WTC11 (cell line): ENCODE measurements at regions not wholly inside any gene's neighbourhood (a gene's known extent, or its start where the extent isn't known, plus 50 kb on each side); places are given as distances from the start of the nearest gene placed in this dataset.

Experiments used
- ATAC-seq: fragments of 200-7000 bp; cut with Tn5 transposase; 2 replicates; pipeline ENCODE4 v1.10.0; 2021; ENCODE audit warnings: mild to moderate bottlenecking, moderate library complexity
- CTCF ChIA-PET: fragments of 300-600 bp; sonication (Branson Sonifier 250); formaldehyde crosslinking; loops from one replicate; lab custom pipeline; 2021; ENCODE audit warnings: antibody characterized with exemption; lab: Charles Lee
- POLR2A ChIA-PET: fragments of 350-600 bp; sonication (Branson Sonifier 250); formaldehyde crosslinking; loops from one replicate; lab custom pipeline; 2021; ENCODE audit warnings: antibody characterized with exemption; lab: Charles Lee
- DNase-seq: peaks from one replicate; pipeline ENCODE4 v3.0.0; 2021; ENCODE audit warnings: low spot score
- H3K27ac Mint-ChIP-seq: 2 replicates; pipeline ENCODE4 v1.8.0; 2021; ENCODE audit warnings: mixed read lengths
- H3K27me3 Mint-ChIP-seq: 2 replicates; pipeline ENCODE4 v1.8.0; 2021; ENCODE audit warnings: low read depth, mild to moderate bottlenecking, moderate library complexity, mixed read lengths
- H3K36me3 Mint-ChIP-seq: 2 replicates; pipeline ENCODE4 v1.8.0; 2021; ENCODE audit warnings: mixed read lengths
- H3K4me1 Mint-ChIP-seq: 2 replicates; pipeline ENCODE4 v1.8.0; 2022; ENCODE audit warnings: mixed read lengths
- H3K4me3 Mint-ChIP-seq: 2 replicates; pipeline ENCODE4 v1.8.0; 2021; ENCODE audit warnings: mild to moderate bottlenecking, moderate library complexity, mixed read lengths
- H3K9me3 Mint-ChIP-seq: 2 replicates; pipeline ENCODE4 v1.8.0; 2021; ENCODE audit warnings: mixed read lengths
- FOXK1 ChIP-seq: sonication (generic); formaldehyde crosslinking; IDR thresholded peaks from 2 replicates; pipeline ENCODE4 v1.8.0; 2022; ENCODE audit warnings: mild to moderate bottlenecking, moderate library complexity, missing genetic modification reagents
- NFYB ChIP-seq: sonication (generic); formaldehyde crosslinking; conservative IDR thresholded peaks from 2 replicates; pipeline ENCODE4 v1.8.0; 2022; ENCODE audit warnings: low read depth, missing genetic modification reagents
- NR1H2 ChIP-seq: sonication (generic); formaldehyde crosslinking; IDR thresholded peaks from 2 replicates; pipeline ENCODE4 v1.9.0; 2021; ENCODE audit warnings: mild to moderate bottlenecking, moderate library complexity, missing genetic modification reagents
- PRRX2 ChIP-seq: fragments of 250-450 bp; sonication (Bioruptor Pico); IDR thresholded peaks from 2 replicates; pipeline ENCODE4 v1.8.0; 2021; ENCODE audit warnings: mild to moderate bottlenecking
- RELA ChIP-seq: sonication (generic); formaldehyde crosslinking; IDR thresholded peaks from 2 replicates; pipeline ENCODE4 v1.8.1; 2022; ENCODE audit warnings: missing genetic modification reagents, mild to moderate bottlenecking, borderline replicate concordance
- TEAD4 ChIP-seq: sonication (generic); formaldehyde crosslinking; IDR thresholded peaks from 2 replicates; pipeline ENCODE4 v1.8.0; 2022; ENCODE audit warnings: mild to moderate bottlenecking, missing genetic modification reagents
- TF ChIP-seq, protein P1 (sequence below): sonication (generic); formaldehyde crosslinking; IDR thresholded peaks from 2 replicates; pipeline ENCODE4 v1.8.0; 2022; ENCODE audit warnings: missing genetic modification reagents
- TF ChIP-seq, protein P2 (sequence below): sonication (generic); formaldehyde crosslinking; IDR thresholded peaks from 2 replicates; pipeline ENCODE4 v1.8.1; 2023; ENCODE audit warnings: mild to moderate bottlenecking, missing genetic modification reagents, moderate library complexity
- TF ChIP-seq, protein P3 (sequence below): sonication (generic); formaldehyde crosslinking; IDR thresholded peaks from 2 replicates; pipeline ENCODE4 v1.8.1; 2022; ENCODE audit warnings: missing genetic modification reagents, borderline replicate concordance
- TF ChIP-seq, protein P4 (sequence below): fragments of 250-450 bp; sonication (Bioruptor Pico); conservative IDR thresholded peaks from 2 replicates; pipeline ENCODE4 v1.9.0; 2021; ENCODE audit warnings: mild to moderate bottlenecking
- TF ChIP-seq, protein P5 (sequence below): fragments of 200-600 bp; IDR thresholded peaks from 2 replicates; pipeline ENCODE4 v1.8.0; 2022; ENCODE audit warnings: antibody characterized with exemption
- TF ChIP-seq, protein P6 (sequence below): sonication (generic); formaldehyde crosslinking; IDR thresholded peaks from 2 replicates; pipeline ENCODE4 v1.8.1; 2023; ENCODE audit warnings: mild to moderate bottlenecking, missing genetic modification reagents, borderline replicate concordance
- TF ChIP-seq, protein P7 (sequence below): fragments of 250-450 bp; sonication (Bioruptor Pico); IDR thresholded peaks from 2 replicates; pipeline ENCODE4 v2.1.2; 2022; ENCODE audit warnings: mild to moderate bottlenecking, moderate library complexity

DNA sequence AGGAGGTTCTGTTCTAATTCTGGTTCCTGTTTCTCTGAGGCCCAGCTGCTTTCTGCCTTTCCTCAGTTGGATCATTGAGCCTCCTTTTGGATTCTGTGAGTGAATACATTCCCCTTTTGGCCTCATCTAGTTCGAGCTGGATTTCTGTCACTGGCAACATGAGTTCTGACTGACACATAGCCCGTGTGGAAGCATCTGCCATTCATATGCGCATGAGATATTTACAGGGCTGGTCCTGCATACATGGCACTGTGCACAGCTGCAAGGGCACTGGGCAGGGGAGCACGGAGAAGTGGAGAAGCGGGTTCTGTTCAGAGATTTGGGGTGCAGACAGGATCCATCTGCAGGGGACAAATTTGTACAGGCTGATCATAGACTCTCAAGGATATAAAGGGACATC, 352.8 kb downstream of the RPS24 start:
- no peaks in the 10 kb centered on the region for H3K27me3 Mint-ChIP-seq
- TF ChIP-seq, protein P1, sequence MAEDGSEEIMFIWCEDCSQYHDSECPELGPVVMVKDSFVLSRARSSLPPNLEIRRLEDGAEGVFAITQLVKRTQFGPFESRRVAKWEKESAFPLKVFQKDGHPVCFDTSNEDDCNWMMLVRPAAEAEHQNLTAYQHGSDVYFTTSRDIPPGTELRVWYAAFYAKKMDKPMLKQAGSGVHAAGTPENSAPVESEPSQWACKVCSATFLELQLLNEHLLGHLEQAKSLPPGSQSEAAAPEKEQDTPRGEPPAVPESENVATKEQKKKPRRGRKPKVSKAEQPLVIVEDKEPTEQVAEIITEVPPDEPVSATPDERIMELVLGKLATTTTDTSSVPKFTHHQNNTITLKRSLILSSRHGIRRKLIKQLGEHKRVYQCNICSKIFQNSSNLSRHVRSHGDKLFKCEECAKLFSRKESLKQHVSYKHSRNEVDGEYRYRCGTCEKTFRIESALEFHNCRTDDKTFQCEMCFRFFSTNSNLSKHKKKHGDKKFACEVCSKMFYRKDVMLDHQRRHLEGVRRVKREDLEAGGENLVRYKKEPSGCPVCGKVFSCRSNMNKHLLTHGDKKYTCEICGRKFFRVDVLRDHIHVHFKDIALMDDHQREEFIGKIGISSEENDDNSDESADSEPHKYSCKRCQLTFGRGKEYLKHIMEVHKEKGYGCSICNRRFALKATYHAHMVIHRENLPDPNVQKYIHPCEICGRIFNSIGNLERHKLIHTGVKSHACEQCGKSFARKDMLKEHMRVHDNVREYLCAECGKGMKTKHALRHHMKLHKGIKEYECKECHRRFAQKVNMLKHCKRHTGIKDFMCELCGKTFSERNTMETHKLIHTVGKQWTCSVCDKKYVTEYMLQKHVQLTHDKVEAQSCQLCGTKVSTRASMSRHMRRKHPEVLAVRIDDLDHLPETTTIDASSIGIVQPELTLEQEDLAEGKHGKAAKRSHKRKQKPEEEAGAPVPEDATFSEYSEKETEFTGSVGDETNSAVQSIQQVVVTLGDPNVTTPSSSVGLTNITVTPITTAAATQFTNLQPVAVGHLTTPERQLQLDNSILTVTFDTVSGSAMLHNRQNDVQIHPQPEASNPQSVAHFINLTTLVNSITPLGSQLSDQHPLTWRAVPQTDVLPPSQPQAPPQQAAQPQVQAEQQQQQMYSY (CRISPR knock-in tag), result no peak
- TF ChIP-seq RELA, result no peak
- TF ChIP-seq NFYB (CRISPR knock-in tag), result no peak
- TF ChIP-seq TEAD4 (CRISPR knock-in tag), result no peak
- H3K27ac Mint-ChIP-seq, result no peak overlapping the region
- H3K9me3 Mint-ChIP-seq, result peaks cover 5% of the 10 kb centered on the region; the same call in 1 of the 2 replicates
- DNase-seq (no peak), ATAC-seq (no peak)
- ChIA-PET POLR2A (no interaction called here), CTCF (no interaction called here)
- H3K4me3 Mint-ChIP-seq, result no peak overlapping the region
- no peaks in the 10 kb centered on the region for H3K36me3 Mint-ChIP-seq
- H3K4me1 Mint-ChIP-seq, result no peaks in the 10 kb centered on the region

DNA sequence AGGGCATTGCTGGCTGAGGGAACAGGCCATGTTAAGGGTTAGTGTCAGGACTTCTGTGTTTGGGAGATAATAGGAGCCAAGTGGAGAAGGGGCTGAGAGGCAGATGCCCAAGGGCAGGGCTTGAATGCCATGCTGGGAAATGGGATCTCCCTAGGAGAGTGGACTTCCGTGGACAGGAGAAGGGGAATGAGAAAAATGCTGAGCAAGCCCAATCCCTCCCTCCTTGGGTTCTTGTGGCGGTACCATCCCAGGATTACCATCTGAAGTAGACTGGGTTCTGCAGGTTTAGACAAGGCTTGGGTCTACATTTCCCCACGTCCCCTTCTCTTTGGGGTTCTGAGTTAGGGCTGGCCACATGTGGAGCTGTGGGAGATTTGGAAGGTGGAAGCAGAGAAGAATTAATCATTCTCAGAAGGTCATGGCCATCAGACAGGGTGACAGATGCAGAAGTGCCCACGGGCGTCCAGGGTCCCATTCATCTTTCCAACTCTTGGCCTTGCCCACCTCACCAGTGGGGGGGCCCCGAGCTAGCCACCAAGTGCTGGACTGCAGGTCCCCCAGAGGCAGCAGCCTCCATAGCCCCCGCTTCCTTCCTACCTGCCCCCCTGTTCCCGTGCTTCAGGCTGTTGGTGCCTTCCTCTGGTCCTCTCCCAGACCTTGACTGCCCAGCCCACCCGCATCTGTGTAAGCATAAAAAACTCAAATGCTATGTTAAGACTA, 354.8 kb downstream of the RPS24 start:
- Mint-ChIP-seq H3K4me3 (no peak overlapping the region), H3K9me3 (peaks cover 5% of the 10 kb centered on the region; the same call in 1 of the 2 replicates), H3K27ac (no peak overlapping the region), H3K27me3 (no peaks in the 10 kb centered on the region), H3K36me3 (no peaks in the 10 kb centered on the region), H3K4me1 (no peaks in the 10 kb centered on the region)
- POLR2A ChIA-PET, result no interaction called here
- CTCF ChIA-PET, result interaction anchor here (1.4 kb wide), 1 partner anchor 13 kb away, joined by 4 read pairs; no protein-coding TSS in a partner anchor
- ATAC-seq, result no peak
- TF ChIP-seq, protein P2, sequence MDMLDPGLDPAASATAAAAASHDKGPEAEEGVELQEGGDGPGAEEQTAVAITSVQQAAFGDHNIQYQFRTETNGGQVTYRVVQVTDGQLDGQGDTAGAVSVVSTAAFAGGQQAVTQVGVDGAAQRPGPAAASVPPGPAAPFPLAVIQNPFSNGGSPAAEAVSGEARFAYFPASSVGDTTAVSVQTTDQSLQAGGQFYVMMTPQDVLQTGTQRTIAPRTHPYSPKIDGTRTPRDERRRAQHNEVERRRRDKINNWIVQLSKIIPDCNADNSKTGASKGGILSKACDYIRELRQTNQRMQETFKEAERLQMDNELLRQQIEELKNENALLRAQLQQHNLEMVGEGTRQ, result no peak
- TF ChIP-seq PRRX2 (CRISPR knock-in tag) (no peak), NR1H2 (CRISPR knock-in tag) (no peak), FOXK1 (CRISPR knock-in tag) (no peak), NFYB (CRISPR knock-in tag) (no peak), RELA (no peak)
- TF ChIP-seq, protein P3, sequence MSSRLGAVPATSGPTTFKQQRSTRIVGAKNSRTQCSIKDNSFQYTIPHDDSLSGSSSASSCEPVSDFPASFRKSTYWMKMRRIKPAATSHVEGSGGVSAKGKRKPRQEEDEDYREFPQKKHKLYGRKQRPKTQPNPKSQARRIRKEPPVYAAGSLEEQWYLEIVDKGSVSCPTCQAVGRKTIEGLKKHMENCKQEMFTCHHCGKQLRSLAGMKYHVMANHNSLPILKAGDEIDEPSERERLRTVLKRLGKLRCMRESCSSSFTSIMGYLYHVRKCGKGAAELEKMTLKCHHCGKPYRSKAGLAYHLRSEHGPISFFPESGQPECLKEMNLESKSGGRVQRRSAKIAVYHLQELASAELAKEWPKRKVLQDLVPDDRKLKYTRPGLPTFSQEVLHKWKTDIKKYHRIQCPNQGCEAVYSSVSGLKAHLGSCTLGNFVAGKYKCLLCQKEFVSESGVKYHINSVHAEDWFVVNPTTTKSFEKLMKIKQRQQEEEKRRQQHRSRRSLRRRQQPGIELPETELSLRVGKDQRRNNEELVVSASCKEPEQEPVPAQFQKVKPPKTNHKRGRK (CRISPR knock-in tag), result no peak
- TF ChIP-seq, protein P4, sequence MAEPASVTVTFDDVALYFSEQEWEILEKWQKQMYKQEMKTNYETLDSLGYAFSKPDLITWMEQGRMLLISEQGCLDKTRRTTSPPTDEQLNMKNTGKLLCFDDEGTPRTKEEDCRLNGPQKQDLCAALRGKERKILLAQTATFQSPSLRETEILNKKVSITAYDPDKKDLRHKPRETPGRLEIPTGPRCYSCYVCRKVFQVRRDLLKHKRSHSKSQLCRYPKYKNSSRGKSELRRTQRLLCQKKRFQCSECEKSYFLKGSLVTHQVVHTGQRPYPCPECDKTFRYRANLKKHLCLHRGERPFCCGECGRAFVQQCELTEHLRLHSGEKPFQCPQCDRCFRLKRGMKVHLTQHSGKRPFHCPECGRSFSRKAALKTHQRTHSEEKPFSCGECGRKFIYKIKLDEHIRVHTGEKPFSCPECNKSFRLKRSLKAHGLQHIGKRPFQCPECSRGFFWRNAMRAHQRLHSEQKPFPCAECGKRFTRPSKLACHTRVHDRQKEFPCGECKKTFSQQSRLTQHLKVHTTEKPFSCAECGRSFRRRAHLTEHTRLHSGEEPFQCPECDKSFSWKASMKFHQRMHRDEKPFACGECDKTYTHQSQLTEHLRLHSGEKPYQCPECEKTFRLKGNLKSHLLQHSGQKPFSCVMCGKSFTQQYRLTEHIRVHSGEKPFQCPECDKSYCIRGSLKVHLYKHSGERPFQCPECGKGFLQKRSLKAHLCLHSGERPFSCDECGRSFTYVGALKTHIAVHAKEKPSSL (CRISPR knock-in tag), result no peak
- TF ChIP-seq, protein P5, sequence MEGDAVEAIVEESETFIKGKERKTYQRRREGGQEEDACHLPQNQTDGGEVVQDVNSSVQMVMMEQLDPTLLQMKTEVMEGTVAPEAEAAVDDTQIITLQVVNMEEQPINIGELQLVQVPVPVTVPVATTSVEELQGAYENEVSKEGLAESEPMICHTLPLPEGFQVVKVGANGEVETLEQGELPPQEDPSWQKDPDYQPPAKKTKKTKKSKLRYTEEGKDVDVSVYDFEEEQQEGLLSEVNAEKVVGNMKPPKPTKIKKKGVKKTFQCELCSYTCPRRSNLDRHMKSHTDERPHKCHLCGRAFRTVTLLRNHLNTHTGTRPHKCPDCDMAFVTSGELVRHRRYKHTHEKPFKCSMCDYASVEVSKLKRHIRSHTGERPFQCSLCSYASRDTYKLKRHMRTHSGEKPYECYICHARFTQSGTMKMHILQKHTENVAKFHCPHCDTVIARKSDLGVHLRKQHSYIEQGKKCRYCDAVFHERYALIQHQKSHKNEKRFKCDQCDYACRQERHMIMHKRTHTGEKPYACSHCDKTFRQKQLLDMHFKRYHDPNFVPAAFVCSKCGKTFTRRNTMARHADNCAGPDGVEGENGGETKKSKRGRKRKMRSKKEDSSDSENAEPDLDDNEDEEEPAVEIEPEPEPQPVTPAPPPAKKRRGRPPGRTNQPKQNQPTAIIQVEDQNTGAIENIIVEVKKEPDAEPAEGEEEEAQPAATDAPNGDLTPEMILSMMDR, result no peak
- TF ChIP-seq, protein P6, sequence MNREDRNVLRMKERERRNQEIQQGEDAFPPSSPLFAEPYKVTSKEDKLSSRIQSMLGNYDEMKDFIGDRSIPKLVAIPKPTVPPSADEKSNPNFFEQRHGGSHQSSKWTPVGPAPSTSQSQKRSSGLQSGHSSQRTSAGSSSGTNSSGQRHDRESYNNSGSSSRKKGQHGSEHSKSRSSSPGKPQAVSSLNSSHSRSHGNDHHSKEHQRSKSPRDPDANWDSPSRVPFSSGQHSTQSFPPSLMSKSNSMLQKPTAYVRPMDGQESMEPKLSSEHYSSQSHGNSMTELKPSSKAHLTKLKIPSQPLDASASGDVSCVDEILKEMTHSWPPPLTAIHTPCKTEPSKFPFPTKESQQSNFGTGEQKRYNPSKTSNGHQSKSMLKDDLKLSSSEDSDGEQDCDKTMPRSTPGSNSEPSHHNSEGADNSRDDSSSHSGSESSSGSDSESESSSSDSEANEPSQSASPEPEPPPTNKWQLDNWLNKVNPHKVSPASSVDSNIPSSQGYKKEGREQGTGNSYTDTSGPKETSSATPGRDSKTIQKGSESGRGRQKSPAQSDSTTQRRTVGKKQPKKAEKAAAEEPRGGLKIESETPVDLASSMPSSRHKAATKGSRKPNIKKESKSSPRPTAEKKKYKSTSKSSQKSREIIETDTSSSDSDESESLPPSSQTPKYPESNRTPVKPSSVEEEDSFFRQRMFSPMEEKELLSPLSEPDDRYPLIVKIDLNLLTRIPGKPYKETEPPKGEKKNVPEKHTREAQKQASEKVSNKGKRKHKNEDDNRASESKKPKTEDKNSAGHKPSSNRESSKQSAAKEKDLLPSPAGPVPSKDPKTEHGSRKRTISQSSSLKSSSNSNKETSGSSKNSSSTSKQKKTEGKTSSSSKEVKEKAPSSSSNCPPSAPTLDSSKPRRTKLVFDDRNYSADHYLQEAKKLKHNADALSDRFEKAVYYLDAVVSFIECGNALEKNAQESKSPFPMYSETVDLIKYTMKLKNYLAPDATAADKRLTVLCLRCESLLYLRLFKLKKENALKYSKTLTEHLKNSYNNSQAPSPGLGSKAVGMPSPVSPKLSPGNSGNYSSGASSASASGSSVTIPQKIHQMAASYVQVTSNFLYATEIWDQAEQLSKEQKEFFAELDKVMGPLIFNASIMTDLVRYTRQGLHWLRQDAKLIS (CRISPR knock-in tag), result no peak
- TF ChIP-seq, protein P7, sequence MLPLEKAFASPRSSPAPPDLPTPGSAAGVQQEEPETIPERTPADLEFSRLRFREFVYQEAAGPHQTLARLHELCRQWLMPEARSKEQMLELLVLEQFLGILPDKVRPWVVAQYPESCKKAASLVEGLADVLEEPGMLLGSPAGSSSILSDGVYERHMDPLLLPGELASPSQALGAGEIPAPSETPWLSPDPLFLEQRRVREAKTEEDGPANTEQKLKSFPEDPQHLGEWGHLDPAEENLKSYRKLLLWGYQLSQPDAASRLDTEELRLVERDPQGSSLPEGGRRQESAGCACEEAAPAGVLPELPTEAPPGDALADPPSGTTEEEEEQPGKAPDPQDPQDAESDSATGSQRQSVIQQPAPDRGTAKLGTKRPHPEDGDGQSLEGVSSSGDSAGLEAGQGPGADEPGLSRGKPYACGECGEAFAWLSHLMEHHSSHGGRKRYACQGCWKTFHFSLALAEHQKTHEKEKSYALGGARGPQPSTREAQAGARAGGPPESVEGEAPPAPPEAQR (CRISPR knock-in tag), result no peak
- no peak for DNase-seq
